ENCODE measurements at regions not wholly inside any gene's neighbourhood (a gene's known extent, or its start where the extent isn't known, plus 50 kb on each side); places are given as distances from the start of the nearest gene placed in this dataset.
A peak's percentile ranks its signal among the peaks of the same experiment; 100 is the strongest.
"Not testable (repeated sequence)": the region's sequence is repeated elsewhere in the genome, so short reads cannot be mapped to it uniquely, and the experiment has no call there.

GRCh38 chr2:16359961-16360360 lies 305.7 kb downstream of the CYRIA start:
- ATAC-seq = no peak
- no peak for DNase-seq (ENCODE audit: low spot score)
- intact Hi-C loops (cut with DNase I) = no loop called here

DNA sequence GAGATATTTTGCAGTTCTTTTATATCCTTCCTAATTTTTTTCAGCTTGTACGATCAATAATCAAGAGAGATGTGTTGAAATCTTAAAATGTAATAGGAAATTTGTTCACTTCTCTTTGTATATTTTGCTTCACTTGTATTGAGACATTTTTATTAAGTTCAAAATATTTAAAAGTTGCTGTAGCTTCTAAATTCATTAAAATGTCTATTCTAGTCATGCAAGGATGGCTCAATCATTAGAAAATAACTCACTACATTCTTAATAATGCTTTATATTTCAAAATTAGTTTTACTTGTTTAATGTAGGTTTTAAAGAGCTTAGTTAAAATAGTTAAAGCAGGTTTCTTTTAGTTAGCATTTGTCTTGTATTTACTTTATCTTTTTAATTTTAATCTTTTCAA lies 308.4 kb downstream of the CYRIA start:
- ATAC-seq (no peak), DNase-seq (ENCODE audit: low spot score) (no peak)
- intact Hi-C loops (cut with DNase I) = no loop called here

DNA sequence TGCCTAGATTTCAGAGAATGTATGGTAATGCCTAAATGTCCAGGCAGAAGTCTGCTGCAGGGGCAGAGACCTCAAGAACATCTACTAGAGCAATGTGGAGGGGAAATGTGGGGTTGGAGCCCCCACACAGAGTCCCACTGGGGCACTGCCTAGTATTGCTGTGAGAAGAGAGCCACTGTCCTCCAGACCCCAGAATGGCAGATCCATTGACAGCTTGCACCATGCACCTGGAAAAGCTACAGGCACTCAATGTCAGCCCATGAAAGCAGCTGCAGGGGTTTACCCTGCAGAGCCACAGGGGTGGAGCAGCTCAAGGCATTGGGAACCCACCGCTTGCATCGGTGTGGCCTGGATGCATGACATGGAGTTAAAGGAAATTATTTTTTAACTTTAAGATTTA lies 314.1 kb downstream of the CYRIA start:
- DNase-seq (ENCODE audit: low spot score) = no peak
- intact Hi-C loops (cut with DNase I) = no loop called here
- no peak for ATAC-seq

DNA sequence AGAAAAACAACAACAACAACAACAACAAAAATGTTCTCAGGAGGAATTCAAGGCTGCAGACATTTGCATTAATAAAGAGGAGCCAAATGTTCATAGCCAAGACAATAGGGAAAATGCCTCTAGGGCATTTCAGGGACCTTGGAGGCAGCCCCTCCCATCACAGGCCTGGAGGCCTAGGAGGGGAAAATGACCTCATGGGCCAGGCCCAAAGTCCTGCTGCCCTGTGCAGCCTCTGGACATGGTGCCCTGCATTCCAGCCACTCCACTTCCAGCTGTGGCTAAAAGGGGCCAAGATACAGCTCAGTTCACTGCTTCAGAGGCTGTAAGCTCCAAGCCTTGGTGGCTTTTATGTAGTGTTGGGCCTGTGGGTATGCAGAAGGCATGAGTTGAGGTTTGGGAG lies 314.5 kb downstream of the CYRIA start:
- no peak for DNase-seq (ENCODE audit: low spot score)
- intact Hi-C loops (cut with DNase I) = no loop called here
- no peak for ATAC-seq

DNA sequence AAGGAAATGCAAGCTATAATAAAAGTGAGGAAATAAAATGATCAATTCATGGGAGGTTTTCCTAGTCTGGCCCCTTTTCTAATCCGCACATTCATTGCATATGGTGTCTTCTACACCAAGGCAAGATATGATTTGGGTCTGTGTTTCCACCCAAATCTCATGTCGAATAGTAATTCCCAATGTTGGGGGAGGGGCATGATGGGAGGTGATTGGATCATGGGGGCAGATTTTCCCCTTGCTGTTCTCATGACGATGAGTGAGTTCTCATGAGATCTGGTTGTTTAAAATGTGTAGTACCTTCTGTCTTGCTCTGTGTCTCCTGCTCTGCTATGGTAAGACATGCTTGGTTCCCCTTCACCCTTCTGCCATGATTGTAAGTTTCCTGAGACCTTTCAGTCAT lies 315.4 kb downstream of the CYRIA start:
- intact Hi-C loops (cut with DNase I) = no loop called here
- ATAC-seq = no peak
- no peak for DNase-seq (ENCODE audit: low spot score)

DNA sequence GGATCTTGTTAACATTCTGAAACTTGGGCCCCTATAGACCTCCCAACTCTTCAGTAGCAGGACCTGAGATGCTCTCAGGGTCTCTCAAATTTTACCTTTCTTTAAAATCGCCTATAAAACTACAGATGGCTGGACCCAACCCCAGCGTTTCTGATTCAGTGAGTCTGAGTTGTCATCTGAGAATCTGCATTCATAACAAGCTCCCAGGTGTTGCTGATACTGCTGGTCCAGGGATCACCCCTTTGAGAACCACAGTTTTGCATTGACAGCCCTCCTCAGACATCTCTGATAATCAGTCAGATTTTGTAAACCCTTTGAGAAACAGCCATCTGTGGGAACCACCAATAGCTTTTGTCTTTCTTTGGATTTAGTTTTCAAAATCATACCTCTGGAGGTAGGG lies 315.8 kb downstream of the CYRIA start:
- intact Hi-C loops (cut with DNase I) = no loop called here
- ATAC-seq = no peak
- no peak for DNase-seq (ENCODE audit: low spot score)

DNA sequence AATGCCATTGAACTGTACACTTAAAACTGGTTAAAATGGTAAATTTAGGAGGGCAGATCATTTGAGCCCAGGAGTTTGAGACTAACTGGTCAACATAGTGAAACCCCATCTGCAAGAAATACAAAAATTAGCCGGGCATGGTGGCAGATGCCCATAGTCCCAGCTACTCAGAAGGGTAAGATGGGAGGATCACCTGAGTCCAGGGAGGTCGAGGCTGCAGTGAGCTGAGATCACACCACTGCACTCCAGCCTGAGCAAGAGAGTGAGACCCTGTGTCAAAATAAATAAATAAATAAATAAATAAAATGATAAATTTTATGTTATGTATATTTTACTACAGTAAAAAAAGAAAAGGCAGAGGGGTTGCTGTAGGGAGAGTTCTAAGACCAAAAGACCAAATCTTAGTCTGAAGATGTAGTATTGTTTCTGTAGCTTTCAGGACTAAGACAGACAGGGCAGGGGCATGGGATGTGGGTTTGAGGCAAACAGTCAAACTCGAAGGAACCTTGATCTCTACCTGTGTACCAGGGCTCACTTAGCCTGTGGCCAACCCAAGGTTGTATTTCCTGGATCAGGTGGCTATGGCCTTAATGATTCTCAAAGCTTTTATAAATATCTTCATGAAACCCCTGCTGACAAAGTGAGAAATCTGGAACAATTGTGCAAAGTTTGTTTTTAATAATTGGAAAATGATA lies 316.7 kb downstream of the CYRIA start:
- ATAC-seq (no peak), DNase-seq (ENCODE audit: low spot score) (no peak)
- intact Hi-C loops (cut with DNase I) = no loop called here

DNA sequence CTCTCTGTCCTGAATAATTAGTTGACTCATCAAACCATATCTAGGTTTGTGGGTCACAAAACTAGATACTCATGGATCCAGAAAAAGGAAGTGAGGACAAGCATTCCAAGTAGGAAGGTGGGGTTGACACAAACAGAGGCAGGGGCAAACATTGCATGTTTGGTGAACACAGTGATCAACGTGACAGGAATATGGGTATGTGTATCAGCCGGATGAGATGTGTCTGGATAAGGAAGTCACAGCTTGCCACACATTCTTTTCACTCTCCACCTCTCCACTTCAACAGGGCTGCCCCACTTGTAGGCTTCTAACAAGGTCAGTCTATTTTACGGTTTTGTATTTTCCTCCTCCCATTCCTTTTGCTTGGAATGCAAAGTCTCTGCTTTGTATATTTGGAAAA lies 319.0 kb downstream of the CYRIA start:
- no peak for ATAC-seq
- intact Hi-C loops (cut with DNase I) = no loop called here
- DNase-seq (ENCODE audit: low spot score) = no peak

DNA sequence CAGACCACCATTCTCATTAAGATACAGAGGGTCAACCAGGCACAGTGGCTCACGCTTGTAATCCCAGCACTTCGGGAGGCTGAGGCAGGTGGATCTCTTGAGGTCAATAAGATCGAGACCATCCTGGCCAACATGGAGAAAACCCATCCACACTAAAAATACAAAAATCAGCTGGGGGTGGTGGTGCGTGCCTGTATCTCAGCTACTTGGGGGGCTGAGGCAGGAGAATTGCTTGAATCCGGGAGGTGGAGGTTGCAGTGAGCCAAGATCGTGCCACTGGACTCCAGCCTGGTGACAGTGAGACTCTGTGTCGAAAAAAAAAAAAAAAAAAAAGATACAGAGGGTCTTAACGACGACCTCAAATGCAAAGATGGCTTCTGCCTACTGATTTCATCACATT lies 320.4 kb downstream of the CYRIA start:
- ATAC-seq; intact Hi-C loops (cut with DNase I); DNase-seq (ENCODE audit: low spot score): not testable (repeated sequence)

DNA sequence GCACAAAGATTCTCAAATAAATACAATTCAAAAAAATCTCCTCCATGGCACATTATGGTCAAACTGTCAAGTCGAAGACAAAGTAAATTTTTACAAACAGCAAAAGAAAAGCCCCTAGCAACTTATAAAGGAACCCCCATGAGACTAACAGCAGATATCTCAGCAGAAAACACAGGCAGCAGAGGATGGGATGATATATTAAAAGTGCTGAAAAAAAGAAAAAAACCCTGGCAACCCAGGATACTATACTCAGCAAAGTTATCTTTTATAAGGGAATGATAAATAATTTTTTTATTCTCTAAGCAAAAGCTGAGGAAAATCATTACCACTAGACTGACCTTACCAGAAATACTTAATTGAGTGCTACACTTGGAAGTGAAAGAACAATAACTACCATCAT lies 326.4 kb downstream of the CYRIA start:
- no peak for DNase-seq (ENCODE audit: low spot score)
- no peak for ATAC-seq
- intact Hi-C loops (cut with DNase I) = no loop called here

GRCh38 chr2:16338026-16338425 lies 327.6 kb downstream of the CYRIA start:
- no peak for DNase-seq (ENCODE audit: low spot score)
- ATAC-seq = no peak

GRCh38 chr2:16336916-16337315 lies 328.7 kb downstream of the CYRIA start:
- intact Hi-C loops (cut with DNase I) = no loop called here
- DNase-seq (ENCODE audit: low spot score) (no peak), ATAC-seq (no peak)

More at GRCh38 chr2:16338026-16338425, 327.6 kb downstream of the CYRIA start:
- intact Hi-C loops (cut with DNase I) = no loop called here

DNA sequence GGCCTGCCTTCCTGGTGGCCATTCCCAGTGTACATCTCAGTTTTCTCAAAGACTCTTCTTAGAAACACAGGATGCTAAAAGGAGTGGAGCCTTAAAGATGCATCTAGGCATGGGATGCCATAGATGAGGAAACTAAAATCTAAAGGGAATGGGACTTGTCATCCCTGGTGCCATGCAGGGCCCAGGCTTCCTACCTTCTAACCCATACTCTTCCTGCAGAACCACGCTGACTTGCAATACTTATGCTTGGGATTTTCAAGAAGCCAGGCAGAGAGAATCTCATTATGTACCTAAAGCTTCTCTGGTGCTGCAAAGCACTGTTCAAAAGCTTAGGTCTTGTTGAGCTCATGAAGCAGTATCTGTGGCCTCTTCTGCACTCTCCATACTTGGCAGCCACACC lies 329.1 kb downstream of the CYRIA start:
- DNase-seq (ENCODE audit: low spot score) (no peak), ATAC-seq (no peak)
- intact Hi-C loops (cut with DNase I) = no loop called here

DNA sequence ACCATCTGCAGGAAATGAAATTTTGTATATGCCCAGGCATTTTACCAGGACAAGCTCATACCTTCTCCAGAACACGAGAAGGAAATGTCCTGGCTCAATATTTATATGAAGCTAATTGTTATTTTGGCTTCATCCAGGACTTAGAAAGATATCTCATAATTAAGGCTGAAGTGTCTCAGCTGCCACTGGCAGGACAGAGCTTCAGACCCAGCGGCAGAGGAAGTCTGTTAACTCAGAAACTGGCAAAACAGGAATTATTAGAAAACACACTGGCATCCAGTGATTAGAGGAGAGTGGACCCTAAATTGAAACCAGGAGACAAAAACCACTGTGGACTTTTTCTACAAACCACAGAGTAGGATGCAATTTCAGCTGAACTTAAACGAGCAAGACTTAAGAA lies 329.7 kb downstream of the CYRIA start:
- no peak for DNase-seq (ENCODE audit: low spot score)
- no peak for ATAC-seq
- intact Hi-C loops (cut with DNase I) = no loop called here

GRCh38 chr2:16335604-16335930 lies 330.1 kb downstream of the CYRIA start:
- ATAC-seq (no peak), DNase-seq (ENCODE audit: low spot score) (no peak)
- intact Hi-C loops (cut with DNase I) = no loop called here

DNA sequence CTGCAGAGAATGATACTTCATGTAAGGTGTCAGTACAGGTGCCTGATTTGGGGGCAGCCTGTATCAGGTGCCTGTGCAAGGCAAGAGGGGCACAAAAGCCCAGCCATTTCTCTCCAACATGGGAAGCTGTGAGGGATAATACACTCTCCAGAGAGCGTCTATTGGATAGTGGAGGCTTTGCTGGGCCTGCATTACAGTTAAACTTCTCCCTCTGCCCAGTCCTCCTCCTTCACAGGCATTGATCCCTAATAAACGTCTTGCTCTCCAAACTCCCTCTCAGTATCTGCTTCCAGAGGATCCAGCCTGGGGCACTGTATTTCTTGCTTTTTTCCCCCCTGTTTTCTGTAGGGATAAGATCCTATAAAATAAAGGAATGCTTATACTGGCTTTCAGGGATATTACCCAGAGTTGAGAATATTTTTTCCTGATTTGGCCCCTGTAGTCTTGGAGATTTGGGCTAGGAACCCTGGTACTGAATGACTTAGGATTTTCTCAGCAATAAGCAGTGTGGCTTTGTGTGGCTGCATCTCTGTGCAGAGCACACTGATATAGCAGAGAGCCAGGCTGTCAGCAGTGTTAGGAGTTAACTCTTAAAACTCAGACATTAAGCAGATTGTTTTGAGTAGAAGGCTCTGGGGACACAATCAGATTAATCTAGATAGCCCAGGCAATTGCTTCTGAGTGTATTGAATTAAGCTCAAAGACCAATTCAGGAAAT lies 330.6 kb downstream of the CYRIA start:
- ATAC-seq (no peak), DNase-seq (ENCODE audit: low spot score) (no peak)
- intact Hi-C loops (cut with DNase I) = no loop called here

DNA sequence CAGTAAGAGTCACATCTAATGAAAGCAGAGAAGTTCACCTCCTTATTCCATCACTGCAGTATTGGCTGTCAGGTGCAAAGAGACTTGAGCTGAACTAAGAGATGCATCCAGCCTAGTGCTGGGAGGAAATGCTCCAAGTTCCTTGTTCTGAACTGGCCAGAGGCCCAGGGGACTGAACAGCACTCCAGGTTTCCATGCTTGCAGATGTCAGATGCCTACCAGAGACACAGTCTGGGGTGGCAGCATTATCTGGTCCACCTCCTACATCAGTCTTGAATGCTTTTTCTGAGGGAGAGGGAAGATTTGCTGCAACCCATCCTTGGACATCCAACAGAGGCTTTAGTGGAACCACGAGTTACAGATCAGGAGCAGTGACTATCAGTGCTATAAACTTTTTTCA lies 331.3 kb downstream of the CYRIA start:
- no peak for DNase-seq (ENCODE audit: low spot score)
- intact Hi-C loops (cut with DNase I) = no loop called here
- ATAC-seq = no peak

- DNase-seq (ENCODE audit: low spot score) (no peak), ATAC-seq (no peak)
- intact Hi-C loops (cut with DNase I) = no loop called here
Observed at GRCh38 chr2:16333681-16334080, 332.0 kb downstream of the CYRIA start.

- ATAC-seq (peak; percentile 82), DNase-seq (ENCODE audit: low spot score) (no peak)
- intact Hi-C loops (cut with DNase I) = no loop called here
Observed at GRCh38 chr2:16332681-16333557, 332.7 kb downstream of the CYRIA start.

DNA sequence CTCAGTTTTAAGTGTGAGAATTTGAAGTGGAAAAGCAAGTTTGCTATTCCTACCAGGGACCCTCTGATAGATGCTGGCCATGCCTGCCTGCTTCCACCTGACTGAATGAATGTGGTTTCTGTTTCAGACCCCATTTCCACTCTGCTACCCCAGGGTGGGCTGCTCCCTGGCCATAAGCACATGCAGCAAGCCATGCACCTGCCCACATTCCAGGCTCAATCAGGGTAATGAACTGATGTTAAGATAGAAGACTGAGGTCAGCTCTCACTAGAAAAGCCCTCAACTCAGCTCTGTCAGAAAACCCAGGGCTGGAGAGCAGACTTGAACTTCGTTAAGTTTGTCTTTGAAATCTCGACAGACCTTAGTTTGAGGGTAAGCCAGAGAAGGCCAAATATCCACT lies 333.9 kb downstream of the CYRIA start:
- DNase-seq (ENCODE audit: low spot score) (no peak), ATAC-seq (no peak)
- intact Hi-C loops (cut with DNase I) = no loop called here
